OCI-LY3 (cell line): ENCODE measurements at regions not wholly inside any gene's neighbourhood (a gene's known extent, or its start where the extent isn't known, plus 50 kb on each side); places are given as distances from the start of the nearest gene placed in this dataset.

Experiments used
- CTCF ChIP-seq: fragments of 200-600, 300-600 bp; sonication (generic); IDR thresholded peaks from 2 replicates; pipeline ENCODE4 v1.5.1; 2014; ENCODE audit warnings: antibody characterized with exemption, low read length, low read depth
- EZH2phosphoT487 ChIP-seq: fragments of 200-600 bp; shearing (Covaris generic); IDR thresholded peaks from 2 replicates; pipeline ENCODE4 v1.6.1; 2018; ENCODE audit warnings: antibody characterized with exemption, mixed run types, low read depth

GRCh38 chr14:104438166-104438887 is 141.2 kb upstream of the C14orf180 start:
- TF ChIP-seq CTCF (no peak), EZH2phosphoT487 (no peak)
